Medulla oblongata (tissue), 1 donor: ENCODE measurements at regions not wholly inside any gene's neighbourhood (a gene's known extent, or its start where the extent isn't known, plus 50 kb on each side); places are given as distances from the start of the nearest gene placed in this dataset.

Source experiments
- DNase-seq: peaks from one replicate; pipeline ENCODE4 v3.0.0-alpha.2; 2015; ENCODE audit errors: extremely low spot score

GRCh38 chr1:17932164-17932563 lies 175.4 kb upstream of the IGSF21 start:
- DNase-seq: no peak

DNA sequence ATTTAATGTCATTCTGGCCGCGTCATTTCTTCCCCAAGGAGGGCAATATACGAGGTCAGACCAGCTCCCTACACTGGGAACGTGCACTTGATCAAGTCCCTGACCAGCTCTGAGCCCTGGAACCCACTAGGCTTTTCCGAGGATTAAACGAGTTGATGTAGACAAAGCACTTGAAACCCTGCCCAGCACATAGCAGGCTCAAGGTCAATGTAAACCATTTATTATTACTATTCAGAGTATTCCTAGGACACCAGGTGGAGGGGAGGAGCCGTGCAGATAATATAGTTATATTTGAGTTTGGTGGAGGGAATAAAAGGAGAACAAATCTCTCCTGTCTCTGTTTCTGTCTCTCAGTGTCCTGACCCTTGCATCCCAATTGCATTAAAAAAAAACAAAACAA lies 174.1 kb upstream of the IGSF21 start:
- no peak for DNase-seq

DNA sequence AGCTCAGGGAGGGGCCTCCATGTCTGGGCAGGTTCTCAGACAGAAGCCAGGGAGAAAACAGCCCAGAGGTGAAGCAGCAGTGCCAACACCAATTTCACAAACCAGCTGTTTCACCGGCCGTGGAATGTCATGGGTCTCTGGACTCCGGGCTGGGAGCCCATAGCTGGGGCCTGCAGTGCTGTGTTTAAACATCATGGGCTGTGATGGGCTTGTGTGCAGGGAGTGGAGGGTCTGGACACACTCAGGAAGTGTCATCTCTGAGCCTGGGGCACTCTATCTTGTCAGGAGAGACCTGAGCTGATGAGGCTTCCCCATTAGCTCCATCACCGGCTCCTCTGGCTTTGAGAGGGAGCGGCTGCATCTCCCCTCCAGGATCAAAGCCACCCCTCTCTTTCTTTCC lies 173.6 kb upstream of the IGSF21 start:
- DNase-seq: no peak

DNA sequence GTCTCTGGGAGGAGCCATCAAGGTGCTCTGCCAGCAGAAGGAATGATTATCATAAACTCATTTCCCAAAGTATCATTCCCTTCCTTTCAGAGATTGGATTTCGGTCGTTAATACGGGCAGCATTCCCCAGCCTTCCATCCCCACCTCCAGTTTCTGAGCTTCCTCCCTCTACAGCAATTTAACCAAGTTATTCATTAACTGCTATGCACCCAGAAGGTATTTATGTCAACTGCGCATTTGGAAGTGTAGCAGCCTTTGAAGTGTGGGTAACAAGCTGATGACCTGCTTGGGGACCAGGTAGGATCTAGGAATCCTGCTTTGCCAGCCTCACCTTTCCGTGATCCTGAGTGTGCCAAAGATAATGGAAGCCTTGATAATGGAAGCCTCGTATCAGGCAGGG lies 172.4 kb upstream of the IGSF21 start:
- DNase-seq: no peak

- no peak for DNase-seq
Observed at GRCh38 chr1:17941431-17942189, 166.0 kb upstream of the IGSF21 start.

DNA sequence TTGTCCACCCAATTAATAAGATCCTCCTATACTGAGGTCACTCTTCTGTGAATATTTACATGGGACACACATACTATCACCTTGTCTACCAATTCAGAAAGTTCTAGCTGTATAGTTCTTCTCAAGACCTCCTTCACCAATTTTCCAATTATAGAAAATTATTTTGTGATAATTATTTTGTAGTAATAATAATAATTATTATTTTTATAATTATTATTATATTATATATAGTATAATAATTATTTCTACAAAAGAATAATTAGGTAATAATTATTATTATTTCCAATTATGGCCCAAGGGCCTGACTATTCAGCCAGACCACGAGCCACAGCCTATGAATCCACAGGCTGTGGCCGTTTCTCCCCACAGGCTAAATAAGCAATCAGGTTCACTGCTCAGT lies 164.1 kb upstream of the IGSF21 start:
- no peak for DNase-seq

DNA sequence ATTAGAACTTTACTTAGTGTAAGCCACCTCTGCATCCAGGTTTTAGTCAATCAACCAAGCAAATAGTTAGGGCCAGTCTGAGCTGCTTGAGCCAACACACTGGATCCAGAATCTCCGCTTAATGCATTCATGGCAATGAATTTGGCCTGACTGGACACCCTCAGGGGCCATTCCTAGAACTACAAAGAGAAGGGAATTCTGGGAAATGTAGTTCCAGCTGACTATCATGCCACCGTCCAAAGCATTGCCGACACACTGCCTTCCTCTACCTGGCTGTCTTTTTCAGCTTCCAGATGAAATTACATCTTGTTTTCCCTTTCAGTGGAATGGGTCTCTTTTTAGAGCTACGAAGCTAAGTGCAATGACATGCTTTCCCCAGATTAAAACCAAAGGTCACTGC lies 163.0 kb upstream of the IGSF21 start:
- DNase-seq: no peak

- DNase-seq: no peak
Observed at GRCh38 chr1:17946434-17946833, 161.2 kb upstream of the IGSF21 start.

DNA sequence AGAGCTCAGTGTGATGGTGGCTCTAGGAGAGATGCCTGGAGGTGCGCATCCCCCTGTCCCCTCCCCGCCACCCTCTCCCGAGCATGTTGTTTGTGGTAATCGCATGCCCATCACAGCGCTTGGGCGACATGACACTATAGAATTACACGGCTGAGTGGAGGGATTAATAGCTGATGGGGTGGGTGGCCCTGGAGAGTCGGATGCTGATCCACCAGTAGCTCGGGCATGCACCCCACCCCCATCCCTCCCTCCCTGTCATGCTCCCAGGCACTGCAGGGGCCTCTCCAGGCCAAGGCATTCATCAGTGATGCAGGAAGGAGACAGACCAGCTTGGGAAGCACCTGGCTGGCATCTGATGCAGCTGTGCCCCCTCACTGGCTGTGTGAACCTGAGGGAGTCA lies 159.0 kb upstream of the IGSF21 start:
- no peak for DNase-seq

DNA sequence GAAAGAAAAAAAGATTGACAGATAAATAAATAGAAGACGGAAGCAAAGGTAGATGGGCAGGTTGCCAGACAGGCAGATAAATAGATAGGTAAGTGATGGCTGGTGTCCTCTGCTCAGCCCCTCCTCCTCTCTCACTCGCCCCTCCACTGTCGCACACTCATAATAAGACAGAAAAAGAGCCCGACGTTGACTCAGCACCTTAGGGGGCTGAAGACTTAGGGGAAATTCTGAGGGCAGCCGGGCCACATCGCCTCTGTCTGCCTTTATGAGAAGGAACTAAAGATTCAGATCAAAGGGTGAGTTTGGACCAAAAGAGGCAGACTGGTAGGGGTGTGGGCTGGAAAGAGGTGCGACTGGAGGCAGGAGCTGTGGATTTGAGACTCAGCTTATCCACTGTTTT lies 158.1 kb upstream of the IGSF21 start:
- DNase-seq: no peak

- DNase-seq: no peak
Observed at GRCh38 chr1:17950728-17951127, 156.9 kb upstream of the IGSF21 start.

- no peak for DNase-seq
Observed at GRCh38 chr1:17952506-17952905, 155.1 kb upstream of the IGSF21 start.

- DNase-seq: no peak
Observed at GRCh38 chr1:17953921-17954320, 153.7 kb upstream of the IGSF21 start.

GRCh38 chr1:17955302-17956285 lies 152.0 kb upstream of the IGSF21 start:
- no peak for DNase-seq

GRCh38 chr1:17957588-17958267 lies 149.9 kb upstream of the IGSF21 start:
- no peak for DNase-seq

DNA sequence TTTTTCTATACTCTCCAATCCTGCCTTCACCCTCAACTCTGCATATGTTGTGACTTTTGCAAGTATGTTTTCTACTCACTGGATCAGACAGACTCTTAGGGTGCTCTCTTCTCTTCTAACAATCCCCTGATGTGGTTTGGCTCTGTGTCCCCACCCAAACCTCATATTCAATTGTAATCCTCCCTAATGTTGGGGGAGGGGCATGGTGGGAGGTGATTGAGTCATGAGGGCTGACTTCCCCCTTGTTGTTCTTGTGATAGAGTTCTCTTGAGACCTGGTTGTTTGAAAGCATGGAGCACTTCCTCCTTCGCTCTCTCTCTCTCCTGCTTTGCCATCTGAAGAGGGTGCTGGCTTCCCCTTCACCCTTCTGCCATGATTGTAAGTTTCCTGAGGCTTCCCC lies 148.9 kb upstream of the IGSF21 start:
- no peak for DNase-seq

GRCh38 chr1:17963513-17963912 lies 144.1 kb upstream of the IGSF21 start:
- DNase-seq: no peak

DNA sequence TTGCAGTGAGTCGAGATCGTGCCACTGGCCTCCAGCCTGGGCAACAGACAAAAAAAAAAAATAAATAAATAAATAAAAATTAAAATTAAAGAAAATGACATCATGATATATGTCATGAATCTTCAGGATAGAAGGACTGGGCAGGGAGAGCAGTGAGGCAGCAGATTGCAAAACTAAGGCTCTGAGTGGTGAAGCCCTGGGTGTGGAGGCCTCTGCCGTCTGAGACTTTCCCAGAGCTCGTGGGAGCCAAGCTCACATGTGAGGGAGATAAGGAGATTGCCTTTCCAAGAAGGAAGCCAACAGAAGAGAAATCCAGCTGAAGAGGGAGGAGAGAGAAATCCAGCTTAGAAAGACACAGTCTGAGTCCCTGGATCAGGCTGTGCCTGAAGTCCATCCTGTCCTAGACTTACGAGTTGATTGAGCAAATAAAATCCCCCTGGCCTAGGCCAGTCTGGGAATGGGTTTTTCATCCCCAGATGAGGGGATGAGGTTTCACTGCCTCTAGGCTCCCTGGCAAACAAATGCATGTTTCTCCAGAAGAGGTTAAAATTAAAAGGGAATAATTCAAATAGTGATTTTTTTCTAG lies 142.0 kb upstream of the IGSF21 start:
- no peak for DNase-seq

DNA sequence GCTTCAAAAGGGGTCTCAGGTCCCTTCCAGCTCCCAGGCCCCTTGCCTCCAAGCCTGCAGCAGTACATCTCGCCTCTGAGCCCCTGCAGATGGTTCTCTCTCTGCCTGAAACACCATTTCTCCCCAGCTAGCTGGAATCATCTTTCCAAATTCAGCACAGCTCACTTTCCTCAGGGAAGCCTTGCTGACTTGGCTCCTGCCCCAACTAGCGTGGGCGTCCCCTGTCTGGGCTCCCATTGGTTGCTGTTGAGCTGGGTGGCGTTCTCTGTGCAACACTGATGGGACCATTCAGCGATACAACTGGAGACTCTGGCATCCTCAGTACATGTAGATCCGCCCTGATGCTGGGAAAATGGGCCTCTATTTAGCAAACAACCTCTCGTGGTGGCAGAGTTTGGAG lies 141.3 kb upstream of the IGSF21 start:
- DNase-seq: no peak

GRCh38 chr1:17967623-17968255 lies 139.9 kb upstream of the IGSF21 start:
- DNase-seq: no peak

DNA sequence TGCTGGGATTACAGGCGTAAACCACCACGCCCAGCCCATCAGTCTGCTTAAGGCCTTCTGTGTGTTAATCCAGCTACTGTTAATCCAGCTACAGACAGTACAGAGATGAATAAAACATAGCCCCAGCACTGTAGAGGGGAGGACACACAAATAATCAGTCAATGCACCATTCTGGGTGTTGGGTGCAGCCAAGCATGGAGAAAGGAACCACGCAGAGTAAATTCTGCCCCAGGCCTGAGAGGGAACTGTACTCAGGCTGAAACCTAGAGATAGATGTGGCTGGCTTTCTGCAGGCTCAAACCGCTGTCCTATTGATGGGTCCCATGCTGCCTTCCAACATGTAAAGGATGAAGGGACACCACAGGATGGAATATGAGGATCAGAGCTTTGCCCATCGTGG lies 136.8 kb upstream of the IGSF21 start:
- no peak for DNase-seq

GRCh38 chr1:17973694-17974093 lies 133.9 kb upstream of the IGSF21 start:
- no peak for DNase-seq
